ENCODE measurements at regions not wholly inside any gene's neighbourhood (a gene's known extent, or its start where the extent isn't known, plus 50 kb on each side); places are given as distances from the start of the nearest gene placed in this dataset.

- H3K4me1 Mint-ChIP-seq (ENCODE audit: low read depth) = no peaks in the 10 kb centered on the region
- no peak overlapping the region for H3K27ac Mint-ChIP-seq
- H3K4me3 Mint-ChIP-seq = no peak overlapping the region
- no peaks in the 10 kb centered on the region for H3K9me3 Mint-ChIP-seq
- intact Hi-C loops (cut with micrococcal nuclease) = no loop called here
- H3K36me3 Mint-ChIP-seq (ENCODE audit: low read depth) = no peaks in the 10 kb centered on the region
- DNase-seq (ENCODE audit: low spot score) = no peak
- peaks cover 18% of the 10 kb centered on the region for H3K27me3 Mint-ChIP-seq (ENCODE audit: insufficient read depth)
Measured at GRCh38 chr15:93286446-93286845, 197.4 kb upstream of the RGMA start.

GRCh38 chr15:93283854-93284253, 194.8 kb upstream of the RGMA start:
- no peak for DNase-seq (ENCODE audit: low spot score)
- no peak overlapping the region for H3K27ac Mint-ChIP-seq
- intact Hi-C loops (cut with micrococcal nuclease) = no loop called here
- H3K27me3 Mint-ChIP-seq (ENCODE audit: insufficient read depth) = peaks cover 17% of the 10 kb centered on the region
- no peaks in the 10 kb centered on the region for H3K9me3 Mint-ChIP-seq
- H3K4me3 Mint-ChIP-seq = no peak overlapping the region
- no peaks in the 10 kb centered on the region for H3K4me1 Mint-ChIP-seq (ENCODE audit: low read depth)
- no peaks in the 10 kb centered on the region for H3K36me3 Mint-ChIP-seq (ENCODE audit: low read depth)

GRCh38 chr15:93282808-93283207, 193.8 kb upstream of the RGMA start:
- Mint-ChIP-seq H3K27me3 (ENCODE audit: insufficient read depth) (peaks cover 12% of the 10 kb centered on the region), H3K27ac (no peak overlapping the region), H3K36me3 (ENCODE audit: low read depth) (no peaks in the 10 kb centered on the region), H3K4me3 (no peak overlapping the region), H3K4me1 (ENCODE audit: low read depth) (no peaks in the 10 kb centered on the region), H3K9me3 (no peaks in the 10 kb centered on the region)
- no peak for DNase-seq (ENCODE audit: low spot score)
- intact Hi-C loops (cut with micrococcal nuclease) = no loop called here

GRCh38 chr15:93278783-93279182, 189.8 kb upstream of the RGMA start:
- intact Hi-C loops (cut with micrococcal nuclease) = no loop called here

GRCh38 chr15:93278006-93278405, 189.0 kb upstream of the RGMA start:
- Mint-ChIP-seq H3K4me3 (no peak overlapping the region), H3K27me3 (ENCODE audit: insufficient read depth) (peaks cover 6% of the 10 kb centered on the region), H3K36me3 (ENCODE audit: low read depth) (no peaks in the 10 kb centered on the region), H3K4me1 (ENCODE audit: low read depth) (no peaks in the 10 kb centered on the region), H3K9me3 (no peaks in the 10 kb centered on the region), H3K27ac (no peak overlapping the region)
- no peak for DNase-seq (ENCODE audit: low spot score)
- intact Hi-C loops (cut with micrococcal nuclease) = no loop called here

More at GRCh38 chr15:93278783-93279182, 189.8 kb upstream of the RGMA start:
- Mint-ChIP-seq H3K27me3 (ENCODE audit: insufficient read depth) (peaks cover 9% of the 10 kb centered on the region), H3K9me3 (no peaks in the 10 kb centered on the region), H3K27ac (no peak overlapping the region), H3K4me3 (no peak overlapping the region), H3K36me3 (ENCODE audit: low read depth) (no peaks in the 10 kb centered on the region), H3K4me1 (ENCODE audit: low read depth) (no peaks in the 10 kb centered on the region)
- no peak for DNase-seq (ENCODE audit: low spot score)

GRCh38 chr15:93274257-93274656, 185.2 kb upstream of the RGMA start:
- no peaks in the 10 kb centered on the region for H3K9me3 Mint-ChIP-seq
- no peaks in the 10 kb centered on the region for H3K36me3 Mint-ChIP-seq (ENCODE audit: low read depth)
- H3K4me3 Mint-ChIP-seq = no peak overlapping the region
- intact Hi-C loops (cut with micrococcal nuclease) = no loop called here
- DNase-seq (ENCODE audit: low spot score) = no peak
- no peaks in the 10 kb centered on the region for H3K4me1 Mint-ChIP-seq (ENCODE audit: low read depth)
- H3K27ac Mint-ChIP-seq = no peak overlapping the region
- no peaks in the 10 kb centered on the region for H3K27me3 Mint-ChIP-seq (ENCODE audit: insufficient read depth)

- Mint-ChIP-seq H3K4me1 (ENCODE audit: low read depth) (no peaks in the 10 kb centered on the region), H3K27me3 (ENCODE audit: insufficient read depth) (no peaks in the 10 kb centered on the region), H3K27ac (no peak overlapping the region), H3K36me3 (ENCODE audit: low read depth) (no peaks in the 10 kb centered on the region), H3K4me3 (no peak overlapping the region), H3K9me3 (no peaks in the 10 kb centered on the region)
- intact Hi-C loops (cut with micrococcal nuclease) = no loop called here
- no peak for DNase-seq (ENCODE audit: low spot score)
Measured at GRCh38 chr15:93271871-93272270, 182.9 kb upstream of the RGMA start.

- no peaks in the 10 kb centered on the region for H3K4me1 Mint-ChIP-seq (ENCODE audit: low read depth)
- intact Hi-C loops (cut with micrococcal nuclease) = no loop called here
- no peak overlapping the region for H3K27ac Mint-ChIP-seq
- no peaks in the 10 kb centered on the region for H3K27me3 Mint-ChIP-seq (ENCODE audit: insufficient read depth)
- no peaks in the 10 kb centered on the region for H3K36me3 Mint-ChIP-seq (ENCODE audit: low read depth)
- no peaks in the 10 kb centered on the region for H3K9me3 Mint-ChIP-seq
- H3K4me3 Mint-ChIP-seq = no peak overlapping the region
- no peak for DNase-seq (ENCODE audit: low spot score)
Measured at GRCh38 chr15:93270937-93271467, 182.0 kb upstream of the RGMA start.

GRCh38 chr15:93268066-93268465, 179.1 kb upstream of the RGMA start:
- Mint-ChIP-seq H3K27me3 (ENCODE audit: insufficient read depth) (no peaks in the 10 kb centered on the region), H3K4me1 (ENCODE audit: low read depth) (no peaks in the 10 kb centered on the region), H3K9me3 (no peaks in the 10 kb centered on the region), H3K4me3 (no peak overlapping the region), H3K27ac (no peak overlapping the region), H3K36me3 (ENCODE audit: low read depth) (no peaks in the 10 kb centered on the region)
- DNase-seq (ENCODE audit: low spot score) = no peak
- intact Hi-C loops (cut with micrococcal nuclease) = no loop called here

- intact Hi-C loops (cut with micrococcal nuclease) = no loop called here
- Mint-ChIP-seq H3K27me3 (ENCODE audit: insufficient read depth) (peaks cover 3% of the 10 kb centered on the region), H3K9me3 (no peaks in the 10 kb centered on the region), H3K4me3 (no peak overlapping the region), H3K27ac (no peak overlapping the region), H3K36me3 (ENCODE audit: low read depth) (no peaks in the 10 kb centered on the region), H3K4me1 (ENCODE audit: low read depth) (no peaks in the 10 kb centered on the region)
- no peak for DNase-seq (ENCODE audit: low spot score)
Measured at GRCh38 chr15:93266291-93266690, 177.3 kb upstream of the RGMA start.

GRCh38 chr15:93265111-93265556, 176.1 kb upstream of the RGMA start:
- intact Hi-C loops (cut with micrococcal nuclease) = no loop called here
- H3K4me3 Mint-ChIP-seq = no peak overlapping the region
- H3K27ac Mint-ChIP-seq = no peak overlapping the region
- H3K27me3 Mint-ChIP-seq (ENCODE audit: insufficient read depth) = peaks cover 3% of the 10 kb centered on the region
- no peak for DNase-seq (ENCODE audit: low spot score)
- no peaks in the 10 kb centered on the region for H3K9me3 Mint-ChIP-seq
- H3K4me1 Mint-ChIP-seq (ENCODE audit: low read depth) = no peaks in the 10 kb centered on the region
- no peaks in the 10 kb centered on the region for H3K36me3 Mint-ChIP-seq (ENCODE audit: low read depth)

GRCh38 chr15:93261845-93262244, 172.8 kb upstream of the RGMA start:
- Mint-ChIP-seq H3K4me3 (no peak overlapping the region), H3K36me3 (ENCODE audit: low read depth) (no peaks in the 10 kb centered on the region), H3K27me3 (ENCODE audit: insufficient read depth) (peaks cover 3% of the 10 kb centered on the region), H3K4me1 (ENCODE audit: low read depth) (no peaks in the 10 kb centered on the region), H3K27ac (no peak overlapping the region), H3K9me3 (no peaks in the 10 kb centered on the region)
- intact Hi-C loops (cut with micrococcal nuclease) = no loop called here
- no peak for DNase-seq (ENCODE audit: low spot score)

GRCh38 chr15:93257920-93258319, 168.9 kb upstream of the RGMA start:
- intact Hi-C loops (cut with micrococcal nuclease) = no loop called here
- Mint-ChIP-seq H3K36me3 (ENCODE audit: low read depth) (no peaks in the 10 kb centered on the region), H3K9me3 (no peaks in the 10 kb centered on the region), H3K4me1 (ENCODE audit: low read depth) (no peaks in the 10 kb centered on the region), H3K4me3 (no peak overlapping the region), H3K27me3 (ENCODE audit: insufficient read depth) (peaks cover 3% of the 10 kb centered on the region), H3K27ac (no peak overlapping the region)
- DNase-seq (ENCODE audit: low spot score) = no peak

GRCh38 chr15:93253681-93254080, 164.7 kb upstream of the RGMA start:
- H3K4me1 Mint-ChIP-seq (ENCODE audit: low read depth) = no peaks in the 10 kb centered on the region
- peaks cover 5% of the 10 kb centered on the region for H3K27me3 Mint-ChIP-seq (ENCODE audit: insufficient read depth)
- no peak overlapping the region for H3K27ac Mint-ChIP-seq

More at GRCh38 chr15:93253681-93254080, 164.7 kb upstream of the RGMA start:
- Mint-ChIP-seq H3K9me3 (no peaks in the 10 kb centered on the region), H3K36me3 (ENCODE audit: low read depth) (no peaks in the 10 kb centered on the region), H3K4me3 (no peak overlapping the region)
- intact Hi-C loops (cut with micrococcal nuclease) = no loop called here
- no peak for DNase-seq (ENCODE audit: low spot score)

Measured in activated T-helper 1 cell treated with anti-CD3 and anti-CD28 coated beads, Interleukin-12 subunit alpha, Interleukin-12 subunit beta, Interleukin-2, Interleukin-4 antibody, amounts not matched to agents 30 ng/mL and 10 ng/mL and 1 ng/mL, durations not matched to agents 14 hours and 24 hours and 36 hours (primary cell).